Prostate gland (tissue), 2 donors: ENCODE measurements at regions not wholly inside any gene's neighbourhood (a gene's known extent, or its start where the extent isn't known, plus 50 kb on each side); places are given as distances from the start of the nearest gene placed in this dataset.

ENCODE experiments used
- POLR2AphosphoS5 ChIP-seq: sonication (generic); formaldehyde crosslinking; IDR thresholded peaks from one replicate; pipeline ENCODE4 v1.6.1; 2017; ENCODE audit warnings: antibody characterized with exemption
- TF ChIP-seq, protein P1 (sequence below), 4 experiments: fragments of 200-600 bp in 2 of 4; fragments of 450-650 bp in 2 of 4; sonication (generic) in 2 of 4; IDR thresholded peaks; 1 replicate in 3 of 4; 2 replicates in 1 of 4; pipeline ENCODE4 v1.5.1; 2016 to 2019; ENCODE audit warnings: antibody characterized with exemption in 4 of 4, mild to moderate bottlenecking in 2 of 4, moderate library complexity in 2 of 4

DNA sequence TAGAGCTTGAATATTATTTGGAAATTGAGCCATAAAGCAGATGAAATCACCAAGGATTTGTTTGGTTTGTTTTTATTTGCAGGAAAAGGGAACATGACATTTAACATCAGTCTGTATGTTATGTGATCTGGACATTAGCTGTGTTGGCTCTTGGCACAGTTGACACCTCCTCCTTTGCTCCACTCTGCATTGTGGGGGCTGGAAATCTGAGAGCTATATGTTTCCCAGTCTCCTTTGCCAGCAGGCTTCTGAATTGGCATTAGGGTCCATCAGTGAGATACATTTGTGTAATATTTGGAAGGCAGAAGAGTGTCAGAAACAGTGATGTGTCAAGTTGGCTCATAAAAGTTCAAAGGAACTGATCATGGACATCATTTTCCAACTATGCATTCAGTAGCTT, 322.1 kb upstream of the ATP2B1 start:
- TF ChIP-seq, protein P1, sequence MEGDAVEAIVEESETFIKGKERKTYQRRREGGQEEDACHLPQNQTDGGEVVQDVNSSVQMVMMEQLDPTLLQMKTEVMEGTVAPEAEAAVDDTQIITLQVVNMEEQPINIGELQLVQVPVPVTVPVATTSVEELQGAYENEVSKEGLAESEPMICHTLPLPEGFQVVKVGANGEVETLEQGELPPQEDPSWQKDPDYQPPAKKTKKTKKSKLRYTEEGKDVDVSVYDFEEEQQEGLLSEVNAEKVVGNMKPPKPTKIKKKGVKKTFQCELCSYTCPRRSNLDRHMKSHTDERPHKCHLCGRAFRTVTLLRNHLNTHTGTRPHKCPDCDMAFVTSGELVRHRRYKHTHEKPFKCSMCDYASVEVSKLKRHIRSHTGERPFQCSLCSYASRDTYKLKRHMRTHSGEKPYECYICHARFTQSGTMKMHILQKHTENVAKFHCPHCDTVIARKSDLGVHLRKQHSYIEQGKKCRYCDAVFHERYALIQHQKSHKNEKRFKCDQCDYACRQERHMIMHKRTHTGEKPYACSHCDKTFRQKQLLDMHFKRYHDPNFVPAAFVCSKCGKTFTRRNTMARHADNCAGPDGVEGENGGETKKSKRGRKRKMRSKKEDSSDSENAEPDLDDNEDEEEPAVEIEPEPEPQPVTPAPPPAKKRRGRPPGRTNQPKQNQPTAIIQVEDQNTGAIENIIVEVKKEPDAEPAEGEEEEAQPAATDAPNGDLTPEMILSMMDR (IDR thresholded peaks at IDR 0.05) = no peak
- TF ChIP-seq POLR2AphosphoS5 = no peak
